DMS153 (cell line): ENCODE measurements at regions not wholly inside any gene's neighbourhood (a gene's known extent, or its start where the extent isn't known, plus 50 kb on each side); places are given as distances from the start of the nearest gene placed in this dataset.
"Not testable (repeated sequence)": the region's sequence is repeated elsewhere in the genome, so short reads cannot be mapped to it uniquely, and the experiment has no call there.

ENCODE experiments used
- DNase-seq: peaks from one replicate; lab custom pipeline; 2025; lab: John Stamatoyannopoulos, UW

DNA sequence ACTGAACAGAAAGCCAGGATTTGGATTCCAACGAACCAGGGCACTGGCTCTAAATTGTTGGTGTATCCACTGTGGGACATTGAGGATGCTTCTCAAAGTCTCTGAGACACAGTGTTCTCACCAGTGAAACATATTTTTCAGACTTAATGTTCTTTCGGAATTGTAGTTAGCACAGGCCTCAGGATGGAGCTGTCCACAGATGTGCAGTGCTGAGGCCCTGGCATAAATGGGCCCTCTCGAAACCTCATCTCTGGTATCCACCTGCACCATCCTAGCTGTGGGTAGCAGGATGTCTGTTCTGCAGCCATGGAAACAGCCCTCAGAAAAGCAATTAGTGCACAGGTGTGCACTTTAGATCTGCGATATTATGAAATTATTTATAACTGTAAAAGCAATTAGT, 656.8 kb downstream of the TBC1D22A start:
- DNase-seq = no peak

- no peak for DNase-seq
Observed at GRCh38 chr22:47417699-47418098, 655.2 kb downstream of the TBC1D22A start.

GRCh38 chr22:47411006-47411405, 648.6 kb downstream of the TBC1D22A start:
- no peak for DNase-seq

- DNase-seq = no peak
Observed at GRCh38 chr22:47409539-47410275, 647.3 kb downstream of the TBC1D22A start.

DNA sequence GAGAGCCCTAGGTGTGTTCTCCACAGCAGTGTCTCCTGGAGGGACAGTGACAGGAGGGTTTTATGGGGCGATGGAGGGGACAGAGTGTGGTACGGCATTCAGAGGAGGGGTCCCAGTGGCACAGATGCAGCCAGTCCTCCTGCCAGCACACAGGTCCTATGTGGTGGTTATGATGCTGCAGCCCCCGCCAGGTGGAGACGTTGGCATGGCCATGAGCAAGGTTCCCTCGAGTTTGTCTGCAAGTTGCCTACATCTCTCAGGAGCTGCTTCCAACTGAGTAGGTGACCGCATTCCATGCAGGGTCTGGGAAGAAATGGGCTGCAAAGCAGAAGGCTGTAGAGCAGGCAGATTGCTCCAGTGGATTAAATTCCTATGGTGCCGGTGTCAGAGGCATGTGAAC, 646.0 kb downstream of the TBC1D22A start:
- no peak for DNase-seq

- no peak for DNase-seq
Observed at GRCh38 chr22:47407461-47408025, 645.1 kb downstream of the TBC1D22A start.

DNA sequence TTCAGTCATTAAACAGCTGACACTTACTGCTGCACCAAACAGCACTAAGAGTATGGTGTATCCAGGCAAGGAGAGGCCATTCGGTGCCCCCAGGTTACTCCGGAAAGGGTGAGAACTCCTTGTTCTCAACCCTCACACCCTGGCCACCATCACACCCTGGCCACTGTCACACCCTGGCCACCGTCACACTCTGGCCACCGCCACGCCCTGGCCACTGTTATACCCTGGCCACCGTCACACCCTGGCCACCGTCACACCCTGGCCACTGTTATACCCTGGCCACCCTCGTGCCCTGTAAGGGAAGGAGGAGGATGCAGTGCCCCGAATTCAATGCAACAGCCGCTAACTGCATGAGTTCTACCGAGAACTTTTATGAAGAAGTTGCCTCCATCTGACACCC, 644.4 kb downstream of the TBC1D22A start:
- no peak for DNase-seq

GRCh38 chr22:47406180-47406834, 643.9 kb downstream of the TBC1D22A start:
- no peak for DNase-seq

DNA sequence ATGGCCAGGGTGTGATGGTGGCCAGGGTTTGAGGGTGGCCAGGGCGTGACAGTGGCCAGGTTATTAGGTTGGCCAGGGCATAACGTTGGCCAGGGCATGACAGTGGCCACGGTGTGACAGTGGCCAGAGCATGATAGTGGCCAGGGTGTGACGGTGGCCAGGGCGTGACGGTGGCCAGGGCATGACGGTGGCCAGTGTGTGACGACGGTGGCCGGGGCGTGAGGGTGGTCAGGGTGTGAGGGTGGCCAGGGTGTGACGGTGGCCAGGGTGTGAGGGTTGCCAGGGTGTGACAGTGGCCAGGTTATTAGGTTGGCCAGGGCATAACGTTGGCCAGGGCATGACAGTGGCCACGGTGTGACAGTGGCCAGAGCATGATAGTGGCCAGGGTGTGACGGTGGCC, 642.8 kb downstream of the TBC1D22A start:
- DNase-seq = not testable (repeated sequence)

DNA sequence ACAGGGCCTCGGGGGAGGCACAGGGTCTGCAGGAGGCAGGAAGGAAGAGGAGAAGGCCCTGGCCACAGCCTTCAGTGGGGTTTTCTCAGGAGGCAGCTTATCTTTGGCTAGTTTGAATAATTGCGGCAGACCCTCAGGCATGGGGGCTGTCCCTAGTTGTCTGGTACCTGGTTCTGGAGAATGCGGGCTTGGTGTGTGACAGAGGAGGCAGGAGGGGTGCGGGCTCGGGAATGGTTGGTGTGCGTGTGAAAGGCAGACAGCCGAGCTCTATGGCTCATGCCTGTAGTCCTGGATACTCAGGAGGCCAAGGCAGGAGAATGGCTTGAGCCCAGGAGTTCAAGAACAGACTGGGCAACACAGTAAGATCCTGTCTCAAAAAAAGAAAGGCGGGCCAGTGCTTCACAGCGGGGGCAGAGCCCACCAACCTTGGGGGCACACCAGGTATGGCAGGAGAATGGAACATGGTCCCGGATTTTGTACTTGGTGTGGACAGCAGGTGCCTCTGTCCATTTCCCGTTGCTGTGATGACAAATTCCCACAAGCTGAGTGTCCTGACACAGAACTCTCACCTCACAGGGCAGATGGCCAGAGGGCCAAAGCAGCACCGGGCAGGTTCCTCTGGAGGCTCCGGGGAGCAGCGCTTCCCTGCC, 640.6 kb downstream of the TBC1D22A start:
- no peak for DNase-seq

DNA sequence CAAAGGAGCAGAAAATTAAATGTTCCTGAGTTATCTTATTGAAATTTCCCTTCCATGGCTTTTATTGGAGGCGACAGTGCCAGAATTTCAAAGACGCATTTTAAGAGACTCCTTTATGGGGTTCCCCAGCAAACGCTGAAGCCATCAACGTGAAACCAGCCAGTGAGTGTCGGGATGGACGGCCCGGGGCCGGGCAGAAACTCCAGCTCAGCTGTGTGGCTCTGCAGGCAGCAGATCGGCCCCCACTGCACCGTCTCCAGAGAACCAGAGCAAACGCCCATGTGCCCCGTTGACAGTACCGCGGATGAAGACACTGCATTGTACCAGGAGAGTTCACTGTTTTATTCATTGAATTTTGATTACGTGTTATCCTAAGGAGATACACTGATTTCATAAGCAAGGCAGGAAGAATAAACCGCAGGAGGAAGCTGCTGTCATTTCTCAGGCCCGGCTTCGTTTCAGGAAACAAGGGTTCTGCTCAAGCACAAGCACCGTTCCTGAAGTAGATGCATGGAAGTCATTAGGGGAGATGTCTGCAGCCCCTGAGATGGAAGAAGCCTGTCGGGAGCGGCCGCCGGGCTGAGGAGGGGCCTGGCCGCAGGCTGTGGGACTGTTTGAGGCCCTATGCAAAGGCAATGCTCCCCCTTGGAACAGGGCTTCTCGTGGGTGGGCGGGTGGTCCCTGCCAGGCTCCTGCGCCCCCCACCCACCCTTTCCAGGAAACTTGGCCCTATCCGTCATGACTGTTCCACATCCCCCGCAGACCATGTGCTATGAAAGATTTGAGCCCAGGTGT, 639.7 kb downstream of the TBC1D22A start:
- no peak for DNase-seq

DNA sequence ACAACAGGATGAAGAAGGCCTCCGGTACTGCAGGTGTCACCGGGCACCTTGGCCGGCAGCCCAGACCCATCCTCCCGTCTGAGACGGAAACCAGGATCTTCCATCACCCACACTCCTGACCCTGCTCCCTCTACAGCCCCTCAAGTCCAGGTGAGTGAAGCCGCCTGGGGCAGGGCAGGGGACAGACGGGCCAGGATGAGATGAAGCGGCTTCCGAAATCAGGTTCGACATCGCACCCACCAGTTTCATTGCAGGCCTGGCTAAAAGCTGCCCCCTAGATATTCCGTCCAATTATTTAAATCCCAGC, 639.1 kb downstream of the TBC1D22A start:
- DNase-seq = no peak

- DNase-seq = no peak
Observed at GRCh38 chr22:47400701-47401591, 638.5 kb downstream of the TBC1D22A start.

DNA sequence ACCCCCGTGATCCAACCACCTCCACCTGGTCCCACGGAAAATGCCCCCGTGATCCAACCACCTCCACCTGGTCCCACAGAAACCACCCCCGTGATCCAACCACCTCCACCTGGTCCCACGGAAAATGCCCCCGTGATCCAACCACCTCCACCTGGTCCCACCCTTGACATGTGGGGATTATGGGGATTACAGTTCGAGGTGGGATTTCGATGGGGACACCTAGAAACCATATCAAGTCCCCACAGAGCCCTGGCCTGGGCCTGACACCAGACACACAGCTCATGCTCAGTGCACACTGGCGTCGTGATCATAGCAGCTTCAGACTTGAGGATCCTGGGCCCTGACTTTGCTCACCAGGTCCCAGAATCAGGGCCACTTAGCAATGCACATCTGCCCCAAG, 637.7 kb downstream of the TBC1D22A start:
- not testable (repeated sequence) for DNase-seq

GRCh38 chr22:47398921-47399790, 636.7 kb downstream of the TBC1D22A start:
- no peak for DNase-seq

GRCh38 chr22:47398491-47398890, 636.0 kb downstream of the TBC1D22A start:
- DNase-seq = no peak

GRCh38 chr22:47397673-47398072, 635.2 kb downstream of the TBC1D22A start:
- DNase-seq = no peak

DNA sequence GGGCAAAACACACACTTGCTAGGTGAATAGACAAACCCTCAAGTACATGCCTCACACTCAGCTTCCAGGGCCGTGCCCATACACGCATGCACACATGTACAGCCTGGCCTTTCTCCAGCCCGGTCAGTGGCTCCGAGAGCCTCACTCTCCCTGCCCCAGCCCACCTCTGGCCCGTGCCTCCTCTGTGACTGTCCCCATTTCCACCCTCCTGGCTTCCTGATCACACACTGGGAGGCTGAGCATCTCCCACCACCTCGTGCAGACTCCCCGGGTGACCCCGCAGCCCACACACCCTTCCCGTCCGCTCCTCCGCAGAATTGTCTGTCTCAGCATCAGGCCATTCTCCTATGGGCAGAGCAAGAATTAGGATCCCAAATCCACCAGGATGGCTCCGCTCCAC, 634.1 kb downstream of the TBC1D22A start:
- DNase-seq = no peak

- DNase-seq = no peak
Observed at GRCh38 chr22:47396105-47396504, 633.7 kb downstream of the TBC1D22A start.

GRCh38 chr22:47395481-47395880, 633.0 kb downstream of the TBC1D22A start:
- DNase-seq = peak; percentile 79
